GM12865 (cell line): ENCODE measurements at regions not wholly inside any gene's neighbourhood (a gene's known extent, or its start where the extent isn't known, plus 50 kb on each side); places are given as distances from the start of the nearest gene placed in this dataset.

Experiments
- DNase-seq: peaks from one replicate; pipeline ENCODE4 v3.0.0; 2010; ENCODE audit warnings: low read depth
- H3K4me3 ChIP-seq: 2 replicates; pipeline ENCODE4 v1.5.1; 2011; ENCODE audit warnings: mild to moderate bottlenecking, low read depth, low read length, control low read depth
- TF ChIP-seq, protein P1 (sequence below): IDR thresholded peaks from 2 replicates; pipeline ENCODE4 v1.5.1; 2011; ENCODE audit warnings: low read length, control low read depth, low read depth, inconsistent platforms; ENCODE audit not compliant: insufficient read depth; ENCODE audit errors: missing control alignments

DNA sequence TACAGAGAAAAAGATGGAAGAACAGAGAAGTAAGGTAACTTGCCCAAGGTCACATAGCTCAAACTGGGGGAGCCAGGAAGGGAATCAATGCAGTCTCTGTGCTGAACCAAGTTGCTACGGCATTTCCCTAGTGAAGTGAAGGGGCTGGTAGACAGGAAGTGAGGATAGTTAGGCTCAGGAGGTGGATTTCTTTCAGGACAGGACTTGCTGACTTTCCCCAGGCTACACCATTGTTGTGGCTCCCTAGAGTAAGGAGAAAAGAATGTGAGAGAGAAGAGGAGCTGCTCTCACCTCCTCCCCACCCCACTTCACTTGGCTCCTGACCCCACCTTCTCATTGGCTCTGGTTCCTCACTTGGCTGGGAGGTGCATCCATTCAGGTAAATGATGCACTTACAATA, 316.9 kb downstream of the INHBA start:
- DNase-seq = no peak
- TF ChIP-seq, protein P1, sequence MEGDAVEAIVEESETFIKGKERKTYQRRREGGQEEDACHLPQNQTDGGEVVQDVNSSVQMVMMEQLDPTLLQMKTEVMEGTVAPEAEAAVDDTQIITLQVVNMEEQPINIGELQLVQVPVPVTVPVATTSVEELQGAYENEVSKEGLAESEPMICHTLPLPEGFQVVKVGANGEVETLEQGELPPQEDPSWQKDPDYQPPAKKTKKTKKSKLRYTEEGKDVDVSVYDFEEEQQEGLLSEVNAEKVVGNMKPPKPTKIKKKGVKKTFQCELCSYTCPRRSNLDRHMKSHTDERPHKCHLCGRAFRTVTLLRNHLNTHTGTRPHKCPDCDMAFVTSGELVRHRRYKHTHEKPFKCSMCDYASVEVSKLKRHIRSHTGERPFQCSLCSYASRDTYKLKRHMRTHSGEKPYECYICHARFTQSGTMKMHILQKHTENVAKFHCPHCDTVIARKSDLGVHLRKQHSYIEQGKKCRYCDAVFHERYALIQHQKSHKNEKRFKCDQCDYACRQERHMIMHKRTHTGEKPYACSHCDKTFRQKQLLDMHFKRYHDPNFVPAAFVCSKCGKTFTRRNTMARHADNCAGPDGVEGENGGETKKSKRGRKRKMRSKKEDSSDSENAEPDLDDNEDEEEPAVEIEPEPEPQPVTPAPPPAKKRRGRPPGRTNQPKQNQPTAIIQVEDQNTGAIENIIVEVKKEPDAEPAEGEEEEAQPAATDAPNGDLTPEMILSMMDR = no peak

DNA sequence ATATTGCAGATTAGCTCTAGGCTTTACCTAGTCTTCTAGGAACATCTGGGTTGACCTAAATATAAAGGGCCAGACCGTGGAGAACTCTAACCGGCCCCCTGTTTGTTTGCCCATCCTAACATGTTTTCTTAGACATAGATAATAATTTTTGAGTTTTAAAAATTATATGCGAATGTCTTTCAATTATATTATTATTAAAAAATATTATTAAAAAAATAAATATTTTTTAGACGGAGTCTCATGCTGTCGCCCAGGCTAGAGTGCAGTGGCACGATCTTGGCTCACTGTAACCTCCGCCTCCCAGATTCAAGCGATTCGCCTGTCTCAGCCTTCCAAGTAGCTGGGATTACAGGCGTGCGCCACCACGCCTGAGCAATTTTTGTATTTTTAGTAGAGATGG, 318.5 kb downstream of the INHBA start:
- H3K4me3 ChIP-seq = no peak overlapping the region
- DNase-seq = no peak
- TF ChIP-seq, protein P1 = no peak

More for the DNA sequence above, 316.9 kb downstream of the INHBA start:
- H3K4me3 ChIP-seq = no peak overlapping the region

DNA sequence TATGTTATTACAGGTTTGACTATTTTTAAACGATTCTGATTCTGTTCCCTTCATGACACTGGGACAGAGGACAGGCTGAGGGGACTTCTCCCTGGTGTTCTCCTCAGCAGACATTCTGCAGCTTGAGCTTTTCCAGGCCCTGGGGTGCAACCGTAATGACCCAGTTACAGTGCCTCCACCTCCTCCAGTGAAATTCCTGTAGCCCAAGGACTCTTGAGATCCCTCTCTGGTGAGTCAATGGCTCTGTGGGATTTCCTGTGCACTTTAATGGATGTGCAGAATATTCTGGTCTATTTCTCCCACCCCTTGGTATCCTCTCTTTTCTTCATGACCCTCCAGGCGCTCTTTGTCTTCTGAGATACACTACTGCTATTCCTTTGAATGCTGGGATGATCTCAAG, 319.3 kb downstream of the INHBA start:
- TF ChIP-seq, protein P1 = no peak
- no peak for DNase-seq
- H3K4me3 ChIP-seq = no peak overlapping the region

DNA sequence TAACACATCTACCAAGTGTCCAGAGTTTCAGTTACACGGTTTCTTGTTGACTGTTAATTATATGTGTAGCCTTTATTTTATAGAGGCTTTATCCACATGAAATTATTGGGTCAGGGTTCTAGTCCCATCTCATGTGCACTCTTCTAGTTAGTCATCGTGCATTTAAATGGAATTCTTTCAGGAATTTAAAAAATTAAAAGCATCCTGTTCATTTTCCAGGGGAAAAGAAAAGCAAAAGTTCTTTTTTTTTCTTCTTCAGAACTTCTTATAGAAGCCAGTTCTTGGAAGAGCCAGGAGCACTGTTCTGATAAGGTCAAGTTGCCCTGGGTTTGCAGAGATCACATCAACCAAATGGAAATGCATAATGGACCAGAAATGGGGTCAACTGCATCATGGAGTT, 324.7 kb downstream of the INHBA start:
- H3K4me3 ChIP-seq = no peak overlapping the region
- TF ChIP-seq, protein P1 = no peak
- DNase-seq = no peak

DNA sequence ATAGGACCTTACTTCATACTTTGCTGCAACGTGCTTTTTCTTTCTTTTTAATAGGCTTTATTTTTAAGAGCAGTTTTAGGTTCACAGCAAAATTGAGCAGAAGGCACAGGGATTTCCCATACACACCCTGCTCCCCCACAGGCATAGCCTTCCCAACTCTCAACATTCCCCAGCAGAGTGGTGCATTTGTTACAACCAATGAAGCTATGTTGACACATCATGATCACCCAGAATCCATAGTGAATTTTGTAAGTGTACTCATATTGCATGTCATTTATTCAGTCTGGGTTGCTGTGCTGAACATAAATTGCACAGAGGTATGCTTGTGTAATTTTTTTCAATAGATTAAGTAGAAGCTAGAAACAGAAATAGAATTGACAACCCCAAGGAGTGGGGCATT, 327.3 kb downstream of the INHBA start:
- no peak for DNase-seq

DNA sequence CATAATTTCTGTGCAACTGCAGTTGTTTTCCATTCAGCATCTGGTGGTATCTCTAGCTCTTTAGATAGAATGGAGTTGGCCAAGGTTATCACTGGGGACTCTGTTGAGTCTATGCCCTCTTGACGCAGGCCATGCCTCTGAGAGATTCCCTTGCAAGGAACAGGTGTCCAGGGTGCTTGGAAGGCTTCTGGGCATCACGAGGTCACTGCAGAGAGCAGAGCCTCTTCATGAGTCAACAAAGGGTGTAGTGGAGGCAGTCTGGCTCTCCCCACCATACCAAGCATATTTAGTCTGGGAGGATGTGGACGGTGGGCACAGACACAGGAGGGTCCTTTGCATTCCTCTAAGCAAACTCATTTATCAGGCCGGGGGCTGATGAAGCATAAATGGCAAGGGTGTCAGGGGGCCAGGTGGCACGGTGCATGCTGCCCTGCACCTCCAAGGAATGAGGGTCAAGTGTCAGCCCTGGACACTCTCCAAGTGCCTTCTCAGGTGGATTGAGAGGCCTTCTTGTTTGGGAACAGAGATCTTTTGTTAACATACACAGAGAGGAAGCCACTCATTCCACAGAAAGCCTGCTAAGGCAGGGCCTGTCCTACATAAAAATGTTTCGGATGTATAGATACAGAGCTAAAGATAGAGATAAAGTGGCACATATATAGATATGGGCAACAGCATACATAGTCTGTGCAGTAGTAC, 328.6 kb downstream of the INHBA start:
- no peak for DNase-seq
- H3K4me3 ChIP-seq = no peak overlapping the region
- TF ChIP-seq, protein P1 = no peak

More for the DNA sequence above, 327.3 kb downstream of the INHBA start:
- TF ChIP-seq, protein P1 = no peak
- H3K4me3 ChIP-seq = no peak overlapping the region

DNA sequence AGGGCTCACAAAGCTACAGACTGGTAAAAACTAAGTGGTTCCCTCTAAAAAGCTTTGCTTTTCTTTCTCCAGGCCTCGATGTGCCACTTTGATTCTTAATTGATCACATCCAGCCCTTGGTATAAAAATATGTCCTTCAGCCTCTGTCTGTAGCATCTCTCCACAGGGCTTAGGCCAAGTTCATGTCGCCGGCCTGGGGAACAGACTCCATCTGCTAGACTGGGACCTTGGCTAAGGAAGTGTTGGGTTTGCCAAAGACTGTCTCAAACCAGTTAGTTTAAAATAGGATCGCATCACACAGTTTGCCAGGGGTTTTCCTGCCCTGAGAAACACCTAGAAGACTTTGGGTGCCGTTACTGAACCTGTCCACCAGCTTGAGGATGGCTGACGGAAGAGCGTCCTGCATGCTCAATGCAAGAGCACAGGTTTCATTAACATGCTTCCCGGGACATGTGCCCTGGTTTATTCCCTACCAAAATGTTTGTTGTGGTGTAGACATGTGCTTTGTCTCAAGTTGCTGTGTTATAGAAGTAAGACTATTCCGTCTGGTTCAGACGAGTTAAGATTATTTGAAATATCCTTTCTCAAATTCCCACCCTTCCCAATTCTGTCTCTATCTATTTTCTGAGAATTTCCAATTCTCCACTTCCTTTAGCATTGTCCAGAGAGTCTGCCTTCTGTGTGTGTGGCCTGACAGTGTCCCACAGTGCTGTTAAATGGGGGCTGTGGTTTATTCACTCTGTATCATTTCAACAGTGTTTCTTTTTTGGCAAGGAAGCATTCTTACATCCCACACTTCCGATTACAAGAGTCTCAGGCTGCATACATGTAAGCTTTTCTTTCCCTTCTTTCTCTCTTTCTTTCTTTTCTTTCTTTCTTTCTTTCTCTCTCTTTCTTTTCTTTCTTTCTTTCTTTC, 334.7 kb downstream of the INHBA start:
- TF ChIP-seq, protein P1 = no peak
- no peak overlapping the region for H3K4me3 ChIP-seq
- DNase-seq = no peak
